Muscle of back (tissue), 3 donors: ENCODE measurements at regions not wholly inside any gene's neighbourhood (a gene's known extent, or its start where the extent isn't known, plus 50 kb on each side); places are given as distances from the start of the nearest gene placed in this dataset.
"Not testable (repeated sequence)": the region's sequence is repeated elsewhere in the genome, so short reads cannot be mapped to it uniquely, and the experiment has no call there.

Experiments
- DNase-seq, 3 donors: peaks; one replicate each; pipeline versions ENCODE4 v3.0.0 to v3.0.0-alpha.2; 2013

- DNase-seq, result no peak
Observed at GRCh38 chr10:25867321-25867720, 66.7 kb upstream of the MYO3A start.

DNA sequence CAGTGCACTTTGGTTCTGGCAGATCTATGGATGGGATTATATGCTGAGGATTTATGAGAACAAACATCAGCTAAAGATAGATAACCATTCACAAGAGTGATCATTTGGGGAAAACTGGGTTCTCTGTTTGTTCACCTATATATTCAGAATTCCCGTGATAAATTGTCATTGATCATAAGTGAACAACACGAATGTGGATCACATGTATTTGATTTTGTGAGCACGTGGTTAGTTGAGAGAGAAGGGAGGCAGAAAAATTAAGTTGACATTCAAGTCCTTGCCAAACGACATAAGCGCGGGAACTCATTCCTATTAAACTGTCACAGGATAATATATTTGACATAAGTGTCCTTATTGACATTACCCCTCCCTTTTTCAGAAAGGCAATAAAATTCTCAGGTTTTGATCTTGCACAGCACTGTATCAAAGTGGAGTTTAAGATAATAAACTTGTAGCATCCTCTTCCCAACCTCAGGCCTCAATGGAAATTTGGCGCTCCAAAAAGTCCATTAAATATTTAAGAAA is 64.9 kb upstream of the MYO3A start:
- DNase-seq, result no peak

GRCh38 chr10:25869609-25870008 is 64.4 kb upstream of the MYO3A start:
- DNase-seq, result no peak

GRCh38 chr10:25874402-25874801 is 59.6 kb upstream of the MYO3A start:
- not testable (repeated sequence) for DNase-seq

- DNase-seq, result peak; percentile 54 to 73 (median 66)
Observed at GRCh38 chr10:25875556-25876165, 58.4 kb upstream of the MYO3A start.

- DNase-seq, result no peak
Observed at GRCh38 chr10:25877296-25877695, 56.7 kb upstream of the MYO3A start.
